Heart right ventricle (tissue), 16 donors: ENCODE measurements at regions not wholly inside any gene's neighbourhood (a gene's known extent, or its start where the extent isn't known, plus 50 kb on each side); places are given as distances from the start of the nearest gene placed in this dataset.

ENCODE experiments used
- ATAC-seq, 8 donors: fragments of 200-7000 bp; cut with Tn5 transposase; one replicate each; pipeline ENCODE4 v1.9.1; 2020; ENCODE audit warnings: mild to moderate bottlenecking in 8 of 8, moderate library complexity in 8 of 8, moderate number of reproducible peaks in 1 of 8
- DNase-seq, 2 donors: peaks; one replicate each; pipeline ENCODE4 v3.0.0-alpha.2; 2020
- H3K27ac ChIP-seq, 10 donors: fragments of 200-600 bp; sonication (generic) in 2 of 10; one replicate each; pipeline versions ENCODE4 v1.5.0 to v1.8.0; 2020 to 2022; ENCODE audit warnings: mild to moderate bottlenecking in 3 of 10
- H3K27me3 ChIP-seq, 7 donors: fragments of 200-600 bp; one replicate each; pipeline ENCODE4 v1.8.0; 2021 to 2022; ENCODE audit warnings: mild to moderate bottlenecking in 2 of 7
- H3K36me3 ChIP-seq, 9 donors: fragments of 200-600 bp; sonication (generic) in 1 of 9; one replicate each; pipeline versions ENCODE4 v1.5.0 to v1.8.0; 2020 to 2022; ENCODE audit warnings: mild to moderate bottlenecking in 2 of 9
- H3K4me1 ChIP-seq, 9 donors: fragments of 200-600 bp; sonication (generic) in 1 of 9; one replicate each; pipeline versions ENCODE4 v1.5.0 to v1.8.0; 2020 to 2022; ENCODE audit warnings: mild to moderate bottlenecking in 4 of 9
- H3K4me3 ChIP-seq, 10 donors: fragments of 200-600 bp; sonication (generic) in 2 of 10; one replicate each; pipeline versions ENCODE4 v1.5.0 to v1.8.0; 2020 to 2022; ENCODE audit warnings: mild to moderate bottlenecking in 7 of 10, moderate library complexity in 2 of 10
- H3K9me3 ChIP-seq, 11 donors: fragments of 200-600 bp in 10 of 11; sonication (generic) in 2 of 11; one replicate each; pipeline versions ENCODE4 v1.5.0 to v1.8.0; 2013 to 2022; ENCODE audit warnings: mild to moderate bottlenecking in 2 of 11, control low read depth in 1 of 11, moderate library complexity in 1 of 11
- WGBS, 2 donors: extraction: QIAGEN DNeasy Blood & Tissue Kit; methylation state at CpG; one replicate each; pipeline ENCODE4 v1.1.7; 2013; ENCODE audit warnings: inconsistent platforms in 1 of 2; 5-methylcytosine and 5-hydroxymethylcytosine counted together
- intact Hi-C, 10 donors: fragments of 100-400 bp; cut with DNase I; formaldehyde crosslinking; loops; one replicate each; pipeline versions ENCODE4 v1.11.1 to v1.14.2; 2022
- TF ChIP-seq, protein P1 (sequence below), 9 donors: fragments of 200-600 bp; sonication (generic) in 2 of 9; IDR thresholded peaks; one replicate each; pipeline versions ENCODE4 v1.5.0 to v1.8.0; 2021 to 2022; ENCODE audit warnings: antibody characterized with exemption in 9 of 9, mild to moderate bottlenecking in 5 of 9, moderate library complexity in 1 of 9
- donor health status: Arrhythmogenic right ventricular cardiomyopathy.
- donor health status: ischemic (EF 13 %, LVEDD 7.1; RV severe dilation, severe dysfunction).
- donor health status: healthy with polysubstance abuse.
- donor health status: DM: no; HTN: yes; CAD: no.
- donor health status: DM: no; HTN: no; CAD: no.
- donor health status: ischemic (EF 25% LVEDD 6.9; RV normal size, moderate dysfunction).
- donor health status: ischemic (EF 25% LVEDD 5.7; RV mildly dilated, moderate dysfunction).
- donor health status: healthy.
- donor health status: DM: yes; HTN: yes; CAD: no.
- donor health status: Ischemic cardiomyopathy.
- donor health status: ischemic (EF 35%, LVEDD 5.7; RV mildly dilated, moderate dysfunction).
- donor health status: nonischemic (EF 11% LVEDD 7.7; RV severe dilation, severe dysfunction).
- donor health status: DM: yes; HTN: yes; CAD: no.
- donor health status: PGD.
- donor health status: ischemic (EF 29% LVEDD 5.4; RV normal size, mild dysfunction).
- donor health status: nonischemic (EF 23%, LVEDD 6.1; RV moderate dilation, normal function).

DNA sequence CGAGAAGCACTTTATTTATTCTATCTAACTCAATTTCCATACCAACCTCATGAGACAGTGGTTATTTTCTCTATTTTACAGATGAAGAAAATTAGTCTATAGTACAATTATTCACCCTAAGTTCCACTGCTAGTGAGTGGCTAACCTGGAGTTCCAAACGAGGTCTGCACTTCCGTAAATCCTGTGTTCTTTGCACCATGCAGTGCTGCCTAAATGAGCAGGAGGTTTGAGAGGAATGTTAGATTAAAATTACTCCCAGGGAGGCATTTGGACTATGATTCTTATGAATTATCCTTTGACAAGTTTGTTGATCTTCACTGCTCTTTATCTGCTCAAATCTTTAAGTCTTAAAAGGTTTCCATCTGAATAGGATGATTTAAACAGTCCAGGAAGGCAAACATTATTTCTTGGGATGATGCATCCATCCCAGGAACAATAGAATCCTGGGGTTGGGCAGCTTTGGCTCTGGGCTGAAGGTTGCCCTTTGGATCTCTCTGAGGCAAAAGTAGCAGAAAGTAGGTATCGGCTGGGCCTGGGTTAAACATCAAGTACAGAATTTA, 400.8 kb downstream of the REEP3 start:
- 73% methylated on average over 4 of the region's 4 CpGs for WGBS, 2 donors
- Histone ChIP-seq H3K4me3 (no peak overlapping the region), H3K4me1 (peaks cover 0 to 6% (median 0%) of the 10 kb centered on the region in 9 donors), H3K9me3 (no peaks in the 10 kb centered on the region), H3K36me3 (no peaks in the 10 kb centered on the region), H3K27me3 (peaks cover 0 to 4% (median 0%) of the 10 kb centered on the region in 7 donors), H3K27ac (no peak overlapping the region)
- DNase-seq = no peak
- TF ChIP-seq, protein P1, sequence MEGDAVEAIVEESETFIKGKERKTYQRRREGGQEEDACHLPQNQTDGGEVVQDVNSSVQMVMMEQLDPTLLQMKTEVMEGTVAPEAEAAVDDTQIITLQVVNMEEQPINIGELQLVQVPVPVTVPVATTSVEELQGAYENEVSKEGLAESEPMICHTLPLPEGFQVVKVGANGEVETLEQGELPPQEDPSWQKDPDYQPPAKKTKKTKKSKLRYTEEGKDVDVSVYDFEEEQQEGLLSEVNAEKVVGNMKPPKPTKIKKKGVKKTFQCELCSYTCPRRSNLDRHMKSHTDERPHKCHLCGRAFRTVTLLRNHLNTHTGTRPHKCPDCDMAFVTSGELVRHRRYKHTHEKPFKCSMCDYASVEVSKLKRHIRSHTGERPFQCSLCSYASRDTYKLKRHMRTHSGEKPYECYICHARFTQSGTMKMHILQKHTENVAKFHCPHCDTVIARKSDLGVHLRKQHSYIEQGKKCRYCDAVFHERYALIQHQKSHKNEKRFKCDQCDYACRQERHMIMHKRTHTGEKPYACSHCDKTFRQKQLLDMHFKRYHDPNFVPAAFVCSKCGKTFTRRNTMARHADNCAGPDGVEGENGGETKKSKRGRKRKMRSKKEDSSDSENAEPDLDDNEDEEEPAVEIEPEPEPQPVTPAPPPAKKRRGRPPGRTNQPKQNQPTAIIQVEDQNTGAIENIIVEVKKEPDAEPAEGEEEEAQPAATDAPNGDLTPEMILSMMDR (IDR thresholded peaks at IDR 0.05) = no peak
- intact Hi-C loops = no loop called here
- ATAC-seq = no peak

DNA sequence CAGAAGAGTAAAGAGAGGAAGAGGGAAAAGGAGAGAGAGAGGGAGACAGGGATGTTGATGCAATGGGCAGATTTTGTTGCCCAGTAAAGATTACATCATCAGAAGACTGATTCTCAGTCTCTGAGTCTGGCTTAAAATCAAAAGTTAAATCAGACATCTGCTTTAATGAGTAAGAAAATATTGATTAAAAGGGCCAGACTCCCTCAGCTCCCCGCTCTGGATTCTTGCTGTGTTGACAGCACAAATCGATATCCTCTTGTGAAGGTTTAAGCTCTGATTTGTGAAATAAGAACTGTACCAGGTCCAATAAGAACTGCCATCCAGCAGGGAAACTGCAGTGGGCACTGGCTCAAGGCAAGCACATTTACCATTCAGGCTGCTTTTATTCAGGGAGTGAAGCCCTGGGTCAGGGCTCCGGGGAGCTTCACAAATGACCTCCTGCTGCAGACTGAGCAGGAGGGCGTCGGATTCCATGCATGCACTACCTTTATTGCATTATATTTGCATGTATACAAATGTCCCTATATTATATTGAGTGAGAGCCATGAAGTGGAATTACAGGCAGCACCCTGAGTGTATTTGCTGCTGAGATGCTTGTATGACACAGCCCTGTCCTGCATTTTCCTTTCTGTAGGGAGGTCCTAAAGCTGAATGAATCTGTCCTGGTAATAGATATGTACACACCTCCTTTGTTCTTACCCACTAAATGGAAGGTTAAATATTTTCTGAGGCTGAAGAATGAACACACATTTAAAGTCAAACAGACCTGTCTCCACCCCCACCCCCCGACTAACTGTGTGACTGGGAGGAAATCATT, 401.5 kb downstream of the REEP3 start:
- Histone ChIP-seq H3K4me1 (peaks cover 0 to 6% (median 0%) of the 10 kb centered on the region in 9 donors), H3K36me3 (no peaks in the 10 kb centered on the region), H3K27me3 (peaks cover 0 to 4% (median 0%) of the 10 kb centered on the region in 7 donors), H3K4me3 (no peak overlapping the region), H3K27ac (no peak overlapping the region), H3K9me3 (no peaks in the 10 kb centered on the region)
- TF ChIP-seq, protein P1 (IDR thresholded peaks at IDR 0.05) = no peak
- intact Hi-C loops = no loop called here
- WGBS, 2 donors = 52 to 59% methylated on average over 6 of the region's 6 CpGs
- ATAC-seq (no peak), DNase-seq (no peak)

DNA sequence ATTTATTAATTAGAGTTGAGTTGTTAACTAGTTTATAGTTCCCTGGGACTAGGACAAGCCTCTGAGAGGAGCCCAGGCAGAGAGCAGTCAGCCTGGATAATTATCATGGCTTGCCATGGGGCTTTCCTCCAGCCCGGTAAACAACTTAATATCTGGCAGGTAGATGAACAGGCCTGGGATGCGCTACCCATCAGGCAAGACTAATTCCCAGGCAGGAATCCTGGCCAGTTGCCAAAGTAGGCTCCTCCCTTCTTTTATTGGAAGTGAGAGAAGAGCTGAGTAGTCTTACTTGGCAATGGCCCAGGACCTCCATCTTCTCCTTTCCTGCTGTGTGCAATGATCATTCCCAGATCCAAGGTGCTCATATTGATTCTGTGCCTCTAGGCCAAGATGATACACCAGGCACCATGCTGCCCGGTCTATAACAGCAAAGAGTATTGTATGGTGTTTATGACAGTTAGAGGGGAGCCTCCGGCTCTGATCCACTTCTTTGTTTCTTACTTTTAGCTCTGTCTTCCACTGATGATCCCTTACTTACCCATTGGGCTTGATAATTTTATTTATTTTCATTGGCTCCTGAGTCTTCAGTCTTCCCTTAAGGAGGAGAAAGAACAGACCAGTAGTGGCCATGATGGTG, 408.7 kb downstream of the REEP3 start:
- Histone ChIP-seq H3K36me3 (no peaks in the 10 kb centered on the region), H3K4me3 (no peak overlapping the region), H3K4me1 (no peaks in the 10 kb centered on the region), H3K27me3 (no peaks in the 10 kb centered on the region), H3K9me3 (no peaks in the 10 kb centered on the region), H3K27ac (no peak overlapping the region)
- TF ChIP-seq, protein P1 (IDR thresholded peaks at IDR 0.05) = no peak
- intact Hi-C loops = no loop called here
- ATAC-seq = no peak
- no peak for DNase-seq
- WGBS, 2 donors = 80 to 84% methylated on average over 4 of the region's 4 CpGs

DNA sequence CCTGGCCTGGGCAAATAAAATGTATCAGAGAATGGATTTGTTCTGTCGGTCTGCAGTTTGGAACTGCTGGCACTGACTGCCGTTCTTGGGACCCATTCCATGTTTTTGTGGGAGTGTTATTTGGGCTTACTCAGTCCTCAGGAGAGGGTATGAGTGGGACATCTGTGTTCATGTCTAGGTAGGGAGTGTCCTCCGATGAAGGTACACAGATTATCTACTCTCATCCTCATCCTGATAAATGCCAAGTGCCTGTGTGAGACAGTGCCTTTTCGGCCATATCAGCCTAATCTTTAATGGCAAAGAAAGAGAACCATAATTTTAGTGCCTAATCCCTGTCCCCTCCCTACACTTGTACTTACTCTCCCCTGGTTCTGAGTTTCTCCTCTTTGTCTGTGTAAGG, 409.4 kb downstream of the REEP3 start:
- Histone ChIP-seq H3K36me3 (no peaks in the 10 kb centered on the region), H3K4me1 (no peaks in the 10 kb centered on the region), H3K27me3 (no peaks in the 10 kb centered on the region), H3K27ac (no peak overlapping the region), H3K4me3 (no peak overlapping the region), H3K9me3 (no peaks in the 10 kb centered on the region)
- TF ChIP-seq, protein P1 (IDR thresholded peaks at IDR 0.05) = no peak
- ATAC-seq (no peak), DNase-seq (no peak)
- intact Hi-C loops = no loop called here
- WGBS, 2 donors = 83 to 86% methylated on average over 4 of the region's 4 CpGs
